Lower leg skin (tissue), 3 donors: ENCODE measurements at regions not wholly inside any gene's neighbourhood (a gene's known extent, or its start where the extent isn't known, plus 50 kb on each side); places are given as distances from the start of the nearest gene placed in this dataset.

Experiments
- POLR2A ChIP-seq, 2 donors: fragments of 450-650 bp; IDR thresholded peaks; one replicate each; pipeline ENCODE4 v1.6.1; 2016 to 2017; ENCODE audit warnings: antibody characterized with exemption in 2 of 2, mild to moderate bottlenecking in 1 of 2, moderate library complexity in 1 of 2
- TF ChIP-seq, protein P1 (sequence below), 3 donors: fragments of 450-650 bp; IDR thresholded peaks; one replicate each; pipeline ENCODE4 v1.5.1; 2016; ENCODE audit warnings: antibody characterized with exemption in 3 of 3, mild to moderate bottlenecking in 3 of 3, moderate library complexity in 2 of 3

DNA sequence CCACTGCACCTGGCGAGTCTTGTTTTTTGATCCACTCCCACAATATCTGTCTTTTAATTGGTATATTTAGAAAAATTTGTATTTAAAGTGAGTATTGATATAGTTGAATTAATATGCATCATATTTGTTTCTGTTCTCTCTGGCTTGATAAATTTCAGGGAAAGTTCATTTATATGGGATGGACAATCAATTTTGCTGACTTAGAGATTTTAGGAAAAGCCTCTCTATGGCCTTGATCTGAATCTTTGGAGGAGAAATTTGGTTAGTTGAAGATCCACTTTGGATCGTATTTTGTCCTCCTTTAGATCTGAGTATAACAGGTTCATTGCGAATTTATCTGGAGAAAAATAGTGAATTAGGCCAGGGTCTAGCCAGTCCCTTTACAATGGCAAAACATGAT is 67.2 kb downstream of the SPRY2 start:
- TF ChIP-seq, protein P1, sequence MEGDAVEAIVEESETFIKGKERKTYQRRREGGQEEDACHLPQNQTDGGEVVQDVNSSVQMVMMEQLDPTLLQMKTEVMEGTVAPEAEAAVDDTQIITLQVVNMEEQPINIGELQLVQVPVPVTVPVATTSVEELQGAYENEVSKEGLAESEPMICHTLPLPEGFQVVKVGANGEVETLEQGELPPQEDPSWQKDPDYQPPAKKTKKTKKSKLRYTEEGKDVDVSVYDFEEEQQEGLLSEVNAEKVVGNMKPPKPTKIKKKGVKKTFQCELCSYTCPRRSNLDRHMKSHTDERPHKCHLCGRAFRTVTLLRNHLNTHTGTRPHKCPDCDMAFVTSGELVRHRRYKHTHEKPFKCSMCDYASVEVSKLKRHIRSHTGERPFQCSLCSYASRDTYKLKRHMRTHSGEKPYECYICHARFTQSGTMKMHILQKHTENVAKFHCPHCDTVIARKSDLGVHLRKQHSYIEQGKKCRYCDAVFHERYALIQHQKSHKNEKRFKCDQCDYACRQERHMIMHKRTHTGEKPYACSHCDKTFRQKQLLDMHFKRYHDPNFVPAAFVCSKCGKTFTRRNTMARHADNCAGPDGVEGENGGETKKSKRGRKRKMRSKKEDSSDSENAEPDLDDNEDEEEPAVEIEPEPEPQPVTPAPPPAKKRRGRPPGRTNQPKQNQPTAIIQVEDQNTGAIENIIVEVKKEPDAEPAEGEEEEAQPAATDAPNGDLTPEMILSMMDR (IDR thresholded peaks at IDR 0.05): no peak
- no peak for TF ChIP-seq POLR2A (IDR thresholded peaks at IDR 0.05)
